Karpas-422 (cell line): ENCODE measurements at regions not wholly inside any gene's neighbourhood (a gene's known extent, or its start where the extent isn't known, plus 50 kb on each side); places are given as distances from the start of the nearest gene placed in this dataset.

Experiments
- DNase-seq: peaks from one replicate; pipeline ENCODE4 v3.0.0-alpha.2; 2015
- H2AFZ ChIP-seq: fragments of 200-600 bp; sonication (generic); 2 replicates; pipeline ENCODE4 v1.6.1; 2014; ENCODE audit warnings: antibody characterized with exemption, low read length, mixed read lengths
- H3K27ac ChIP-seq: fragments of 200-600 bp; sonication (generic); 2 replicates; pipeline ENCODE4 v1.5.1; 2014; ENCODE audit warnings: mild to moderate bottlenecking, low read length, moderate library complexity
- H3K27me3 ChIP-seq: fragments of 200-600 bp; sonication (generic); 2 replicates; pipeline ENCODE4 v1.6.1; 2014; ENCODE audit warnings: low read length, mixed read lengths
- H3K36me3 ChIP-seq: fragments of 200-600 bp; sonication (generic); 2 replicates; pipeline ENCODE4 v1.6.1; 2014; ENCODE audit warnings: low read length, mixed read lengths; ENCODE audit not compliant: insufficient read depth
- H3K4me1 ChIP-seq: fragments of 200-600 bp; sonication (generic); 2 replicates; pipeline ENCODE4 v1.6.1; 2014; ENCODE audit warnings: mild to moderate bottlenecking, low read length, mixed read lengths
- H3K4me2 ChIP-seq: fragments of 200-600 bp; sonication (generic); 2 replicates; pipeline ENCODE4 v1.6.1; 2014; ENCODE audit warnings: low read length, low read depth, mild to moderate bottlenecking; ENCODE audit not compliant: poor library complexity, severe bottlenecking
- H3K4me3 ChIP-seq: fragments of 200-600 bp; sonication (generic); 2 replicates; pipeline ENCODE4 v1.5.1; 2014; ENCODE audit warnings: mild to moderate bottlenecking, antibody characterized with exemption, low read length, mixed read lengths
- H3K79me2 ChIP-seq: fragments of 200-600 bp; sonication (generic); 2 replicates; pipeline ENCODE4 v1.6.1; 2014; ENCODE audit warnings: mild to moderate bottlenecking, low read length, mixed read lengths
- H3K9ac ChIP-seq: fragments of 200-600 bp; sonication (generic); 2 replicates; pipeline ENCODE4 v1.6.0; 2014; ENCODE audit warnings: low read length
- H3K9me2 ChIP-seq: fragments of 200-600 bp; sonication (generic), shearing (Covaris generic); replicated peaks from 2 replicates; pipeline ENCODE4 v1.6.0; 2014; ENCODE audit warnings: mild to moderate bottlenecking, low read length, moderate library complexity; ENCODE audit not compliant: insufficient read depth
- H3K9me3 ChIP-seq: fragments of 300-700, 200-600 bp; sonication (generic); 2 replicates; pipeline ENCODE4 v1.6.1; 2014; ENCODE audit warnings: low read length, mixed read lengths
- H4K20me1 ChIP-seq: fragments of 200-600 bp; sonication (generic); 2 replicates; pipeline ENCODE4 v1.6.1; 2014; ENCODE audit warnings: mild to moderate bottlenecking, antibody characterized with exemption, low read length, low read depth; ENCODE audit not compliant: insufficient read depth

DNA sequence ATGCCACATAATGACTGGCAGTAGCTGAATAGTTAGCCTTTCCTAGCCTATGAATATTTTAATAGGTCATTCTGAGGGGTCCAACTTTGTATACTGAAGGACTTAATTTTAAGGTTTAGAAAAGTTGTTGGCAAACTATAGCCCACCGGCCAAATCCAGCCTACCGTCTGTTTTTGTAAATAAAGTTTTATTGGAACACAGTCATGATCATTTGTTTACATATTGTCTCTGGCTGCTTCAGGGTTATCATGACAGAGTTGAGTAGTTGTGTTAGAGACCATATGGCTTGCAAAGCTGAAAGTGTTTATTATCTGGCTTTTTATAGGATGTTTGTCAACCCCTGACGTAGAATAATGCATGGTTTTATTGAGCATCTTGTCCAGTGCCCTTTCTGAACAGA is 73.4 kb downstream of the NTMT2 start:
- Histone ChIP-seq H3K9me2 (no peaks in the 10 kb centered on the region), H3K4me1 (no peaks in the 10 kb centered on the region), H3K4me3 (no peak overlapping the region), H3K4me2 (no peak overlapping the region), H3K9me3 (no peaks in the 10 kb centered on the region), H4K20me1 (no peaks in the 10 kb centered on the region), H3K9ac (no peak overlapping the region), H3K27ac (no peak overlapping the region), H3K79me2 (no peaks in the 10 kb centered on the region), H3K27me3 (no peaks in the 10 kb centered on the region), H2AFZ (no peak overlapping the region), H3K36me3 (no peaks in the 10 kb centered on the region)
- DNase-seq: no peak

DNA sequence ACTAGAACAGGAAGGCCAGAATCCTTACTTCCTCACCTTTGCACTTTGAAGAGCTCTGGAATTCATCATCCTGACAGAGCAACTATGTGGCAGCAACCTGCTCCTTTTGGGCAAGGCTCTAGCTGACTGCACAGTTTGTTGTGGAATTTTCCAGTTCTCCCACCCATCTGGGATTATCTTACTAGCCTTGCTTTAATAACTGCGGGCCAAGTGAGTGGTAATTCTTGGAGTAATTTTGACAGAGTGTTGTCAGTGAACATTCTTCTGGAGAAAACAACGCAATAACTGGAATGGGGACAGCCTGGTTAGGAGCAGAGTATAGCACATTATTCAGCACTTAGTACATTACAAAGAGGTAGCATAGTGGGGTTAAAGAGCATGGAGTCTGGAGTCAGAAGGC is 75.3 kb downstream of the NTMT2 start:
- Histone ChIP-seq H4K20me1 (no peaks in the 10 kb centered on the region), H3K27me3 (no peaks in the 10 kb centered on the region), H2AFZ (no peak overlapping the region), H3K27ac (no peak overlapping the region), H3K9me2 (no peaks in the 10 kb centered on the region), H3K4me3 (no peak overlapping the region), H3K4me1 (no peaks in the 10 kb centered on the region), H3K36me3 (no peaks in the 10 kb centered on the region), H3K9me3 (no peaks in the 10 kb centered on the region), H3K9ac (no peak overlapping the region), H3K4me2 (no peak overlapping the region), H3K79me2 (no peaks in the 10 kb centered on the region)
- DNase-seq: no peak

DNA sequence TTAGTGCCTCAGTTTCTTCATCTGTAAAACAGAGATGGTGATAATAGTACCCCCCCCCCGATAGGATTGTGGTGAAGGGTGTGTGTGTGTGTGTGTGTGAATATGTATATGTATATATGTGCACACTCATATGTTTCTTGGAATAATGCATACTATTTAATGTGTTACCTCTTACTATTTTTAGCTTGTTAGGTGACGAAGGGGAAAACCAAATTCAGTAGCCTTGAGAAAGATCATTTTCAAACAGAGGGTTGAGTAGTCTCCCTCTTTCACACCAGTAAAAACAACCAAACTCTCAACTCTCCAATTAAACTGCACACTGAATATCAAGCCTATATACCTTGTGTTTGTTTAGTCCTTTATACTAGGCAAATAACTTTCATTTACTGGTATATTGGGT is 75.7 kb downstream of the NTMT2 start:
- Histone ChIP-seq H3K79me2 (no peaks in the 10 kb centered on the region), H3K4me2 (no peak overlapping the region), H3K9me3 (no peaks in the 10 kb centered on the region), H3K27me3 (no peaks in the 10 kb centered on the region), H3K9ac (no peak overlapping the region), H3K9me2 (no peaks in the 10 kb centered on the region), H3K36me3 (no peaks in the 10 kb centered on the region), H3K4me3 (no peak overlapping the region), H4K20me1 (no peaks in the 10 kb centered on the region), H3K27ac (no peak overlapping the region), H3K4me1 (no peaks in the 10 kb centered on the region), H2AFZ (no peak overlapping the region)
- no peak for DNase-seq

DNA sequence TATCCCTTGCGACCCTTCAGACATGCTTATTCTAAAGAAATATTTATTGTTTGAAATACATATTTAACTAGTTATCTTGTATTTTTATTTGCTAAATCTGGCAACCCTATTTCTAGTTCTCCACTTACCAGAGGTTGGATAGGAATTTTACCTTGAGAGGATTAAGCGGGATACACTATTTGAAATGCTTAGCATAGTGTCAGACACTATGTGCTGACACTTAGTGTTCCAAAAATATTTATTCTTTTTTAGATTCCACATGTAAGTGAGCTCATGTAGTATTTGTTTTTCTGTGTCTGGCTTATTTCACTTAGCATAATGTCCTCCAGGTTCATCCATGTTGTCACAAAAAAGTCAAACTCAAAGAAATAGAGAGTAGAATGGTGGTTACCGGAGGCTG is 78.7 kb downstream of the NTMT2 start:
- Histone ChIP-seq H3K27me3 (no peaks in the 10 kb centered on the region), H3K4me2 (no peak overlapping the region), H2AFZ (no peak overlapping the region), H3K9me3 (no peaks in the 10 kb centered on the region), H3K4me1 (no peaks in the 10 kb centered on the region), H3K79me2 (no peaks in the 10 kb centered on the region), H3K9me2 (no peaks in the 10 kb centered on the region), H3K36me3 (no peaks in the 10 kb centered on the region), H3K9ac (no peak overlapping the region), H4K20me1 (no peaks in the 10 kb centered on the region), H3K4me3 (no peak overlapping the region), H3K27ac (no peak overlapping the region)
- DNase-seq: no peak

DNA sequence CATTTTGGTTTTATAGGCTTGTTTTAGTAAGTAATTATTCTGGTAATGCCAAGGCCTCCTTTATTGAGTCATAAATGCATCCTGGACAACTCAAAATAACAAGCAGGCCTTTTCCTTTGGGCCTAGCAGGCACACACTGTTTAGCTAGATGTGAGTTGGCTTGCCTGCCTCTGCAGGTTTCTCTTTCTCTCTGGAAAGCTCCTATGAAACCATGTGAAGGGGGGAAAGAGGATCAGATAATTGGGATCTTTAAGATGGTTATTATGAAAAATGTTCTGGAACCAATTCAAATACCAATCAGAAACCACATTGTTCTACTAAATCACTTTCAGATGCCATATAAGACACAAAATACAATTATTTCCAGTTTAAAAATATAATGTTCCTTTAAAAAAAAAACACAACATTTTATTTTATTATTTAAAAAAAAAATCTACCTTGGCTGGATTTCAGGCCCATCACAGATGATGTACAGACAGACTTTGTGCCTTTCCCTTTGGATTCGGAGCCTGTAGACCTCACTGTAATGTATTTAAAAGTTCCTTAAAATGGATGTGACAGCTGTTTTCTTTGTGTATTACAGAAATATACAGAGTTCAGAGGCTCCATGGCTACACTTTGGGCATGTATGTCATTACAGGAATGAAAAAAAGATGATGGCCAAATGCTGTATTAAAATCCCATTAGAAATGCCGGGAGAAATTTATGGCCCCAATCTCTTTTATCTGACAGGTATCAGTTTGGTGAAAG is 80.2 kb downstream of the NTMT2 start:
- H4K20me1 ChIP-seq: no peaks in the 10 kb centered on the region
- H3K9ac ChIP-seq: no peak overlapping the region

DNA sequence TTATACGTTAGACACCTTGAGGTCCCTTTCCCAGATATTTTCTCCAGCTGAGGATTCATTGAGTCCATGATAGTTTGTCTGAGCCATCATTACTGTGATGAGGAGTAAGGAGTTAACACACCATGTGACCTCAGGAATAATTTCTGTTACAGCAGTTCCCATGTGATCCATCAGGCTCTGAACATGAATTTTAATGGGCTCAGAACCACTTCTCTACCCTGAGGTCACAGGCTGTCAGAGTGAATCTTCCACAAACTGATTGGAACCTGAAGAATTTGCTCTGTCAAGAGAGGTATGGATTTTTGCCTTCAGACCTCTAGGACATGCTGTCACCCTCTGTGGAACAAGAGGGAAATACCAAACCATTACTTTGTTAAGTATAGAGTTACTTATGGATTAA is 81.0 kb downstream of the NTMT2 start:
- H2AFZ ChIP-seq: no peak overlapping the region
- no peak overlapping the region for H3K4me2 ChIP-seq
- no peaks in the 10 kb centered on the region for H3K9me3 ChIP-seq

More for the DNA sequence above, 80.2 kb downstream of the NTMT2 start:
- H2AFZ ChIP-seq: no peak overlapping the region
- H3K27me3 ChIP-seq: no peaks in the 10 kb centered on the region
- no peaks in the 10 kb centered on the region for H3K9me3 ChIP-seq
- H3K4me3 ChIP-seq: no peak overlapping the region
- no peaks in the 10 kb centered on the region for H3K36me3 ChIP-seq
- H3K79me2 ChIP-seq: no peaks in the 10 kb centered on the region
- H3K4me2 ChIP-seq: no peak overlapping the region
- DNase-seq: no peak
- H3K4me1 ChIP-seq: no peaks in the 10 kb centered on the region
- no peaks in the 10 kb centered on the region for H3K9me2 ChIP-seq
- H3K27ac ChIP-seq: no peak overlapping the region

DNA sequence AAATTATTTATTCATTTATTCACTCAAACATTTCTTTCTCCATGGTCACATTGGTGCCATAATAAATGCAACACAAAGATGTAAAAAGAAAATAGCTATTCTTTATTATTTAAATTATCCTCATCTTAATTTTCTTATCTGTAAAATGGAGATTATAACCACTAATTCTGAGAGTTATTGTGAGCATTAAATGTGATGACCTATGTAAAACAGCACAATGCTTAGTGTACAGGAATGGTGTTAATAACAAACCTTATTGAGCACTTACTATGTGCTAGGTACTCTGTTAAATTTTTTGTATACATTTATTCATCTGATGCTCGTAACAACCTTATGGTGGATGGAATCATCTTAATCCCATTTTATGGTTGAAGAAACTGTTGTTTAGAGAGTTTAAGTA is 84.6 kb downstream of the NTMT2 start:
- H2AFZ ChIP-seq: no peak overlapping the region
- H3K9me3 ChIP-seq: no peaks in the 10 kb centered on the region
- no peaks in the 10 kb centered on the region for H3K4me1 ChIP-seq
- no peaks in the 10 kb centered on the region for H3K27me3 ChIP-seq
- H3K36me3 ChIP-seq: no peaks in the 10 kb centered on the region
- H3K4me3 ChIP-seq: no peak overlapping the region
- no peaks in the 10 kb centered on the region for H4K20me1 ChIP-seq
- DNase-seq: no peak
- no peaks in the 10 kb centered on the region for H3K79me2 ChIP-seq
- no peak overlapping the region for H3K4me2 ChIP-seq
- no peaks in the 10 kb centered on the region for H3K9me2 ChIP-seq
- no peak overlapping the region for H3K27ac ChIP-seq
- H3K9ac ChIP-seq: no peak overlapping the region

More for the DNA sequence above, 81.0 kb downstream of the NTMT2 start:
- Histone ChIP-seq H3K4me3 (no peak overlapping the region), H3K9me2 (no peaks in the 10 kb centered on the region), H3K36me3 (no peaks in the 10 kb centered on the region), H3K79me2 (no peaks in the 10 kb centered on the region), H4K20me1 (no peaks in the 10 kb centered on the region), H3K9ac (no peak overlapping the region), H3K27ac (no peak overlapping the region), H3K4me1 (no peaks in the 10 kb centered on the region), H3K27me3 (no peaks in the 10 kb centered on the region)
- DNase-seq: no peak

DNA sequence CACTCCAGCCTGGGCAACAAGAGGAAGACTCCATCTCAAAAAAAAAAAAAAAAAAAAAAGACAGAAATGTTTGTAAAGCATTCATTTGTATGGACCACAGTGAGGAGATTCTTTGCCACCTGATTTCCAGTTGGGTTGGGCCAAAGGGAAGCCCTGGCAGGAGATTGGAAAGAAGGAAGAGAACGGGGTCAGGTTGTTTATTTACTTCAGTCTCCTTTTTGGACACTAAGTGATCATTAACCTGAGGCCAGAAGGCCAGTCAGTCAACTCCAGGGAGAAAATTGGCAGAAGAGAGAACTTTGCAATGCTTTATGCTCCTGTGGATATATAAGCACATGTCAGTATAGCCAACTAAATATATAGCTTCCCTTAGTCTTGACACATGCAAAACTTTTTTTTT is 85.9 kb downstream of the NTMT2 start:
- no peaks in the 10 kb centered on the region for H3K4me1 ChIP-seq
- H4K20me1 ChIP-seq: no peaks in the 10 kb centered on the region
- H3K27ac ChIP-seq: no peak overlapping the region
- H3K36me3 ChIP-seq: no peaks in the 10 kb centered on the region
- H3K9me3 ChIP-seq: no peaks in the 10 kb centered on the region
- no peaks in the 10 kb centered on the region for H3K79me2 ChIP-seq
- no peak overlapping the region for H3K4me3 ChIP-seq
- no peaks in the 10 kb centered on the region for H3K27me3 ChIP-seq
- no peak for DNase-seq
- H3K9me2 ChIP-seq: no peaks in the 10 kb centered on the region
- H3K4me2 ChIP-seq: no peak overlapping the region
- H2AFZ ChIP-seq: no peak overlapping the region
- no peak overlapping the region for H3K9ac ChIP-seq
